A549 (cell line): ENCODE measurements at regions not wholly inside any gene's neighbourhood (a gene's known extent, or its start where the extent isn't known, plus 50 kb on each side); places are given as distances from the start of the nearest gene placed in this dataset.

Experiments
- ATAC-seq, 2 experiments: fragments of 200-7000 bp in 1 of 2; fragments of >200 bp in 1 of 2; cut with Nextera tagmentation in 1 of 2; cut with Tn5 transposase in 1 of 2; 3 replicates each; pipeline versions ENCODE4 v1.8.0 to v1.9.1; 2018 to 2020; ENCODE audit warnings: mild to moderate bottlenecking in 1 of 2, moderate library complexity in 1 of 2
- CTCF ChIA-PET: fragments of 300-600 bp; sonication (Branson Sonifier 250); formaldehyde crosslinking; extraction: SDS; loops from one replicate; lab custom pipeline; 2021; ENCODE audit warnings: antibody characterized with exemption, inconsistent platforms; lab: Yijun Ruan, JAX
- POLR2A ChIA-PET: fragments of 350-600 bp; formaldehyde crosslinking; extraction: SDS; loops from one replicate; lab custom pipeline; 2021; ENCODE audit warnings: antibody characterized with exemption, inconsistent platforms; lab: Yijun Ruan, JAX
- DNase-seq, 2 experiments: peaks; one replicate each; pipeline versions ENCODE4 v3.0.0 to v3.0.0-alpha.2; 2011 to 2016; ENCODE audit warnings: low read depth in 1 of 2, low spot score in 1 of 2
- FAIRE-seq: peaks from 2 replicates; lab custom pipeline; 2011; peaks lifted over from hg19 to GRCh38; lab: Jason Lieb, UNC
- H3K27ac ChIP-seq, 2 experiments: fragments of >200 bp; sonication (Bioruptor Twin); formaldehyde crosslinking; 3 replicates each; pipeline ENCODE4 v1.5.1; 2016 to 2017
- H3K4me1 ChIP-seq: fragments of >200 bp; sonication (Bioruptor Twin); formaldehyde crosslinking; 3 replicates; pipeline ENCODE4 v1.6.1; 2016
- H3K4me2 ChIP-seq: fragments of >200 bp; sonication (Bioruptor Twin); formaldehyde crosslinking; 3 replicates; pipeline ENCODE4 v1.6.1; 2016
- H3K4me3 ChIP-seq: fragments of >200 bp; sonication (Bioruptor Twin); formaldehyde crosslinking; 3 replicates; pipeline ENCODE4 v1.5.1; 2016
- H3K9me3 ChIP-seq: fragments of >200 bp; sonication (Bioruptor Twin); formaldehyde crosslinking; 3 replicates; pipeline ENCODE4 v1.6.1; 2016
- ATOH8 ChIP-seq: fragments of 250-450 bp; sonication (Bioruptor Pico); IDR thresholded peaks from 2 replicates; pipeline ENCODE4 v1.5.0; 2020; ENCODE audit warnings: low read depth, mild to moderate bottlenecking, moderate library complexity
- CBX2 ChIP-seq: fragments of 200-600 bp; sonication (generic); IDR thresholded peaks from 2 replicates; pipeline ENCODE4 v1.6.1; 2016; ENCODE audit warnings: low read depth, mild to moderate bottlenecking, borderline replicate concordance
- CHD2 ChIP-seq: fragments of 150-350 bp; IDR thresholded peaks from 2 replicates; pipeline ENCODE4 v1.6.1; 2014; ENCODE audit warnings: low read length; ENCODE audit not compliant: partially characterized antibody
- CHD4 ChIP-seq: fragments of 200-600 bp; sonication (generic); IDR thresholded peaks from 2 replicates; pipeline ENCODE4 v1.6.1; 2016; ENCODE audit warnings: antibody characterized with exemption, mild to moderate bottlenecking, borderline replicate concordance
- EHF ChIP-seq: fragments of 250-450 bp; sonication (Bioruptor Pico); IDR thresholded peaks from 2 replicates; pipeline ENCODE4 v1.5.0; 2020; ENCODE audit warnings: mild to moderate bottlenecking
- FOSL2 ChIP-seq, 2 experiments: fragments of 450-650 bp in 1 of 2; fragments of >200 bp in 1 of 2; sonication (Bioruptor Twin) in 1 of 2; formaldehyde crosslinking; IDR thresholded peaks; 2 replicates each; pipeline versions ENCODE4 v1.5.0 to v1.6.1; 2016 to 2020; ENCODE audit warnings: mild to moderate bottlenecking in 1 of 2, moderate library complexity in 1 of 2
- HOXB13 ChIP-seq: fragments of 250-450 bp; sonication (Bioruptor Pico); IDR thresholded peaks from 2 replicates; pipeline ENCODE4 v1.5.0; 2020; ENCODE audit warnings: low read depth, mild to moderate bottlenecking, moderate library complexity
- JUNB ChIP-seq: fragments of >200 bp; sonication (Bioruptor Twin); formaldehyde crosslinking; IDR thresholded peaks from 2 replicates; pipeline ENCODE4 v1.6.1; 2016
- MAZ ChIP-seq: fragments of 150-350 bp; IDR thresholded peaks from 2 replicates; pipeline ENCODE4 v1.6.1; 2014; ENCODE audit warnings: antibody characterized with exemption, low read depth, low read length, borderline replicate concordance
- NFE2L2 ChIP-seq: fragments of 150-350 bp; conservative IDR thresholded peaks from 2 replicates; pipeline ENCODE4 v1.6.1; 2014; ENCODE audit warnings: low read length
- NR3C1 ChIP-seq: fragments of >200 bp; sonication (Bioruptor Twin); formaldehyde crosslinking; IDR thresholded peaks from 3 replicates; pipeline ENCODE4 v1.6.1; 2017
- POLR2A ChIP-seq: IDR thresholded peaks from 2 replicates; pipeline ENCODE4 v1.6.1; 2012; ENCODE audit warnings: mild to moderate bottlenecking, low read length
- SMC3 ChIP-seq: fragments of >200 bp; sonication (Bioruptor Twin); formaldehyde crosslinking; IDR thresholded peaks from 3 replicates; pipeline ENCODE4 v1.6.1; 2018; ENCODE audit warnings: inconsistent platforms
- ZNF302 ChIP-seq: fragments of 250-450 bp; sonication (Bioruptor Pico); IDR thresholded peaks from 2 replicates; pipeline ENCODE4 v1.9.0; 2021; ENCODE audit warnings: inconsistent platforms, mild to moderate bottlenecking, moderate library complexity
- WGBS: methylation state at CpG from one replicate; pipeline ENCODE4 v1.1.6; 2017; ENCODE audit errors: missing lambda C conversion rate; 5-methylcytosine and 5-hydroxymethylcytosine counted together
- TF ChIP-seq, protein P1 (sequence below): fragments of 200-600 bp; sonication (generic); IDR thresholded peaks from 2 replicates; pipeline ENCODE4 v1.6.1; 2016; ENCODE audit warnings: antibody characterized with exemption, mild to moderate bottlenecking, moderate library complexity
- TF ChIP-seq, protein P2 (sequence below): fragments of >200 bp; sonication (Bioruptor Twin); formaldehyde crosslinking; IDR thresholded peaks from 2 replicates; pipeline ENCODE4 v1.6.1; 2016

- CTCF ChIA-PET, result no interaction called here
- no peak for TF ChIP-seq SMC3
- TF ChIP-seq, protein P1, sequence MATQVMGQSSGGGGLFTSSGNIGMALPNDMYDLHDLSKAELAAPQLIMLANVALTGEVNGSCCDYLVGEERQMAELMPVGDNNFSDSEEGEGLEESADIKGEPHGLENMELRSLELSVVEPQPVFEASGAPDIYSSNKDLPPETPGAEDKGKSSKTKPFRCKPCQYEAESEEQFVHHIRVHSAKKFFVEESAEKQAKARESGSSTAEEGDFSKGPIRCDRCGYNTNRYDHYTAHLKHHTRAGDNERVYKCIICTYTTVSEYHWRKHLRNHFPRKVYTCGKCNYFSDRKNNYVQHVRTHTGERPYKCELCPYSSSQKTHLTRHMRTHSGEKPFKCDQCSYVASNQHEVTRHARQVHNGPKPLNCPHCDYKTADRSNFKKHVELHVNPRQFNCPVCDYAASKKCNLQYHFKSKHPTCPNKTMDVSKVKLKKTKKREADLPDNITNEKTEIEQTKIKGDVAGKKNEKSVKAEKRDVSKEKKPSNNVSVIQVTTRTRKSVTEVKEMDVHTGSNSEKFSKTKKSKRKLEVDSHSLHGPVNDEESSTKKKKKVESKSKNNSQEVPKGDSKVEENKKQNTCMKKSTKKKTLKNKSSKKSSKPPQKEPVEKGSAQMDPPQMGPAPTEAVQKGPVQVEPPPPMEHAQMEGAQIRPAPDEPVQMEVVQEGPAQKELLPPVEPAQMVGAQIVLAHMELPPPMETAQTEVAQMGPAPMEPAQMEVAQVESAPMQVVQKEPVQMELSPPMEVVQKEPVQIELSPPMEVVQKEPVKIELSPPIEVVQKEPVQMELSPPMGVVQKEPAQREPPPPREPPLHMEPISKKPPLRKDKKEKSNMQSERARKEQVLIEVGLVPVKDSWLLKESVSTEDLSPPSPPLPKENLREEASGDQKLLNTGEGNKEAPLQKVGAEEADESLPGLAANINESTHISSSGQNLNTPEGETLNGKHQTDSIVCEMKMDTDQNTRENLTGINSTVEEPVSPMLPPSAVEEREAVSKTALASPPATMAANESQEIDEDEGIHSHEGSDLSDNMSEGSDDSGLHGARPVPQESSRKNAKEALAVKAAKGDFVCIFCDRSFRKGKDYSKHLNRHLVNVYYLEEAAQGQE, result no peak
- no peak for TF ChIP-seq CHD4
- WGBS, result 10% methylated on average over 3 of the region's 3 CpGs
- no peak for FAIRE-seq
- Histone ChIP-seq H3K9me3 (peaks cover 5% of the 10 kb centered on the region; the same call in 1 of the 3 replicates), H3K27ac (no peak overlapping the region), H3K4me3 (no peak overlapping the region), H3K4me1 (no peaks in the 10 kb centered on the region), H3K4me2 (no peak overlapping the region)
- DNase-seq, result no peak
- POLR2A ChIA-PET, result no interaction called here
- no peak for ATAC-seq
Observed at GRCh38 chr15:95362306-95362705, 968.2 kb upstream of the NR2F2 start.

GRCh38 chr15:95363646-95364045 is 966.9 kb upstream of the NR2F2 start:
- POLR2A ChIA-PET, result no interaction called here
- FAIRE-seq (no peak), ATAC-seq (no peak), DNase-seq (no peak)
- no peak for TF ChIP-seq NFE2L2
- TF ChIP-seq ZNF302 (CRISPR knock-in tag), result no peak
- no peak for TF ChIP-seq HOXB13 (CRISPR knock-in tag)
- no peak for TF ChIP-seq FOSL2 (IDR thresholded peaks at IDR 0.05)
- no peak for TF ChIP-seq FOSL2 (CRISPR knock-in tag; IDR thresholded peaks at IDR 0.05)
- TF ChIP-seq EHF (CRISPR knock-in tag), result no peak
- TF ChIP-seq ATOH8 (CRISPR knock-in tag), result no peak
- no peak for TF ChIP-seq MAZ
- TF ChIP-seq, protein P2, sequence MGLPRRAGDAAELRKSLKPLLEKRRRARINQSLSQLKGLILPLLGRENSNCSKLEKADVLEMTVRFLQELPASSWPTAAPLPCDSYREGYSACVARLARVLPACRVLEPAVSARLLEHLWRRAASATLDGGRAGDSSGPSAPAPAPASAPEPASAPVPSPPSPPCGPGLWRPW, result no peak
- TF ChIP-seq NR3C1, result no peak
- no peak for TF ChIP-seq CHD2
- no peak for TF ChIP-seq CBX2
- Histone ChIP-seq H3K9me3 (peaks cover 5% of the 10 kb centered on the region; the same call in 1 of the 3 replicates), H3K4me1 (no peaks in the 10 kb centered on the region), H3K4me3 (no peak overlapping the region), H3K27ac (no peak overlapping the region), H3K4me2 (no peak overlapping the region)
- 29% methylated on average over 5 of the region's 5 CpGs for WGBS
- CTCF ChIA-PET, result no interaction called here

GRCh38 chr15:95365511-95366107 is 964.9 kb upstream of the NR2F2 start:
- TF ChIP-seq POLR2A (no peak), CHD2 (no peak), JUNB (no peak), EHF (CRISPR knock-in tag) (no peak)
- no peak for FAIRE-seq
- H3K9me3 ChIP-seq, result peaks cover 5% of the 10 kb centered on the region; the same call in 1 of the 3 replicates
- H3K4me1 ChIP-seq, result no peaks in the 10 kb centered on the region
- no peak overlapping the region for H3K27ac ChIP-seq
- H3K4me2 ChIP-seq, result no peak overlapping the region
- no peak overlapping the region for H3K4me3 ChIP-seq
- ATAC-seq, result no peak
- no peak for DNase-seq
- 61% methylated on average over 12 of the region's 12 CpGs for WGBS
- ChIA-PET POLR2A (no interaction called here), CTCF (no interaction called here)
